B cell (primary cell): ENCODE measurements at regions not wholly inside any gene's neighbourhood (a gene's known extent, or its start where the extent isn't known, plus 50 kb on each side); places are given as distances from the start of the nearest gene placed in this dataset.

Experiments used
- CTCF ChIP-seq: fragments of 200-600 bp; IDR thresholded peaks from one replicate; pipeline ENCODE4 v1.8.0; 2022; ENCODE audit warnings: antibody characterized with exemption, mild to moderate bottlenecking
- EZH2 ChIP-seq: IDR thresholded peaks from 2 replicates; pipeline ENCODE4 v1.6.1; 2012; ENCODE audit warnings: borderline replicate concordance, low read depth, mild to moderate bottlenecking, moderate library complexity, low read length; ENCODE audit not compliant: insufficient read depth, poor library complexity, severe bottlenecking

DNA sequence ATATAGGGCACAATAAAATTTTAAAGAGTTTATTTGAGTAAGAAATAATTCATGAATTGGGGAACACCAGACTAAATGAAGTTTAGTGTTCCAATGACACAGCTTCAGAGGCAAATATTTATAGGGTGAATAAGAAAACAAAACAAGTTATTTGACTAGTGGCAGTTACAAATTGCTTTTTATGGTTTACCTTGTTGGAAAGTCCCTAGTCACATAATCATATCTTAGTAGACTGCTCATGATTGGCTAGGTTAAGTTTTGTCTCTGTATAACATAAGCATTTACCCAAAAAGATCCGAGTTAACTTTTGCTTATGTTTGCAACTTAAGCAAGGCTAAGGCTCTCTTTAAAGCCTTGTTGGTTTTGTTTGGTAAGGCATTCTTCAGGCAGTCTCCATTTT lies 224.7 kb upstream of the MIR17HG start:
- TF ChIP-seq CTCF (no peak), EZH2 (no peak)
